Nephron (organoid): ENCODE measurements at regions not wholly inside any gene's neighbourhood (a gene's known extent, or its start where the extent isn't known, plus 50 kb on each side); places are given as distances from the start of the nearest gene placed in this dataset.

Source experiments
- H3K27ac Mint-ChIP-seq, 3 experiments: 2 replicates each; pipeline ENCODE4 v1.8.0; 2020; ENCODE audit warnings: mixed read lengths in 3 of 3, mild to moderate bottlenecking in 2 of 3, moderate library complexity in 1 of 3
- H3K27me3 Mint-ChIP-seq: 2 replicates; pipeline ENCODE4 v1.8.0; 2021; ENCODE audit warnings: low read depth, mild to moderate bottlenecking, moderate library complexity, mixed read lengths
- H3K36me3 Mint-ChIP-seq: 2 replicates; pipeline ENCODE4 v1.8.0; 2020; ENCODE audit warnings: low read depth, mixed read lengths
- H3K4me1 Mint-ChIP-seq: 2 replicates; pipeline ENCODE4 v1.8.0; 2020; ENCODE audit warnings: mixed read lengths
- H3K4me3 Mint-ChIP-seq, 3 experiments: 2 replicates each; pipeline ENCODE4 v1.8.0; 2020; ENCODE audit warnings: mild to moderate bottlenecking in 3 of 3, mixed read lengths in 3 of 3, moderate library complexity in 2 of 3
- H3K9me3 Mint-ChIP-seq: 2 replicates; pipeline ENCODE4 v1.8.0; 2020; ENCODE audit warnings: mixed read lengths
- TF ChIP-seq, protein P1 (sequence below), 3 experiments: fragments of 200-600 bp; sonication (generic); IDR thresholded peaks; one replicate each; pipeline ENCODE4 v1.5.0; 2021; ENCODE audit warnings: antibody characterized with exemption in 3 of 3; ENCODE audit not compliant: unreplicated experiment in 3 of 3

DNA sequence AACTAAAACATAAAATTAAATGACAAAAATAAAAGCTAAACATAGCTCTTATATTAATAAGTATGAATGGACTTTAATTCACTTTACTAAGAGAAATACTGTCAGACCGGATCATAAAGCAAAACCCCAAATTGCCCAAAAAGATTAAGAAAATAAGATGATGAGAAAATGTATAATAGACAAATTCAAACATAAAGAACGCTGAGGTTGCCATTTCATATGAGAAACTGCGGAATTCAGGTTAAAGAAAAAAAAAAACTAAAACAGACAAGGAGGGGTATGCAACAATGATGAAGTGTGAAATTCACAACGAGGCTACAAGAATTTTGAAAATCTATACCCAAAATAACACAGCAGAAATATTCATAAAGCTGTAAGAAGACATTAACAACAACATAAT lies 133.6 kb upstream of the JUN start:
- Mint-ChIP-seq H3K36me3 (peaks cover 6% of the 10 kb centered on the region), H3K27me3 (peaks cover 6% of the 10 kb centered on the region), H3K9me3 (peaks cover 14% of the 10 kb centered on the region), H3K27ac (no peak overlapping the region), H3K4me3 (no peak overlapping the region), H3K4me1 (peaks cover 4% of the 10 kb centered on the region)
- TF ChIP-seq, protein P1, sequence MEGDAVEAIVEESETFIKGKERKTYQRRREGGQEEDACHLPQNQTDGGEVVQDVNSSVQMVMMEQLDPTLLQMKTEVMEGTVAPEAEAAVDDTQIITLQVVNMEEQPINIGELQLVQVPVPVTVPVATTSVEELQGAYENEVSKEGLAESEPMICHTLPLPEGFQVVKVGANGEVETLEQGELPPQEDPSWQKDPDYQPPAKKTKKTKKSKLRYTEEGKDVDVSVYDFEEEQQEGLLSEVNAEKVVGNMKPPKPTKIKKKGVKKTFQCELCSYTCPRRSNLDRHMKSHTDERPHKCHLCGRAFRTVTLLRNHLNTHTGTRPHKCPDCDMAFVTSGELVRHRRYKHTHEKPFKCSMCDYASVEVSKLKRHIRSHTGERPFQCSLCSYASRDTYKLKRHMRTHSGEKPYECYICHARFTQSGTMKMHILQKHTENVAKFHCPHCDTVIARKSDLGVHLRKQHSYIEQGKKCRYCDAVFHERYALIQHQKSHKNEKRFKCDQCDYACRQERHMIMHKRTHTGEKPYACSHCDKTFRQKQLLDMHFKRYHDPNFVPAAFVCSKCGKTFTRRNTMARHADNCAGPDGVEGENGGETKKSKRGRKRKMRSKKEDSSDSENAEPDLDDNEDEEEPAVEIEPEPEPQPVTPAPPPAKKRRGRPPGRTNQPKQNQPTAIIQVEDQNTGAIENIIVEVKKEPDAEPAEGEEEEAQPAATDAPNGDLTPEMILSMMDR (IDR thresholded peaks at IDR 0.05; ENCODE audit: unreplicated experiment in 3 of 3) = no peak

DNA sequence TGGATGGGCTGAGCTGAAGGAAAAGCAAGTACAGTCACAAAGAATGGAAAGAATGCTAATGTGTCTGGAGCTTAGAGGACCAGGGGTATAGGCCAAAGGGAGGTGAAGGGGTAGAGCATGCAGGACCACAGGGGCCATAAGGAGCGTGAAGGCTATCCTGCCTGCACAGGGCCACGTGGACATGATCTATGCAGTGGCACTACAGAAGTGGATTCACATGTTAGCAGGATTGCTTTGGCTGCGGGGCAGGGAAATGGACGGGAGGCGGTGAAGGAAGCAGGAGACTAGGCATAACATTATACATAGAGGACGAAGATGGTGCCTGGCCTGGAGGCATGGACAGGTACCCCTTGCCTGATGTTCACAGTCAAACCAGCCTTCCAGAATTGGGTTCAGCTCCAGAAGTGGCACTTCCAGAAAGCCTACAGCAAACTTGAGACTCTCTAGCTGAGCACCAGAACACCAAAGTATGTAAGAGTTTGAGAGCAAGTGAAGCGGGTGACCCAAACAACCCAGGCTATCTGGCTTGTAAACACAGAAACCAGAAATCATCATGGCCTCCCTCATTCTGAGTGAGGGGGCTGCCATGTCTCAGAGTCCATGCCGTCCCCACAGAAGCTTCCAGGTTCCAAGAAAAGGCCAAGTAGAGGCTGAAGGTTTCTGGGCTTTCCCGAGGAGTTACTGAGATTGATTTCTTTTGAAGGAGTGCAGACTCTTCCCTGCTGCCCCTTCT lies 135.5 kb upstream of the JUN start:
- Mint-ChIP-seq H3K4me3 (no peak overlapping the region), H3K36me3 (peaks cover 1% of the 10 kb centered on the region), H3K9me3 (peaks cover 4% of the 10 kb centered on the region), H3K4me1 (peaks cover 11% of the 10 kb centered on the region), H3K27me3 (peaks cover 6% of the 10 kb centered on the region), H3K27ac (peak overlapping the region in 2 of 3 experiments; percentile 13 to 16)
- TF ChIP-seq, protein P1 (IDR thresholded peaks at IDR 0.05; ENCODE audit: unreplicated experiment in 3 of 3) = no peak

DNA sequence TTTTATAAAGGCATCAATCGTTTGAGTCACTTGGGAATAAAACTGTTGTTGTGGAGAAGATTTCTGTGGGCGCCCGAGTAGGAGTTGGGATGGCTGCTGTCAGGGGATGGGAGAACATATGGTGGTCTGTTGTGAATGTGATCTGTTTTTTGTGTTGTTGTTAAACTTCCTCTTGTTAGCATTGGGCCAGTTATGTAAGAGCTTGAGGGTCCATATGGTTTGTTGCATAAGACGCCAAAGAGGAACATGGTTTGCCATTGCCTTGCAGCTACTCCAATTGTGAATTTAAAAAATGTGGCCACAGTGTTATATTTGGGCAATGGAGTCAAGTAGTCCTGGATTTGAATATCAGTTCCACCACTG lies 136.1 kb upstream of the JUN start:
- Mint-ChIP-seq H3K4me1 (peaks cover 11% of the 10 kb centered on the region), H3K27me3 (peaks cover 6% of the 10 kb centered on the region), H3K4me3 (no peak overlapping the region), H3K27ac (peak overlapping the region in 1 of 3 experiments; percentile 16), H3K9me3 (peaks cover 2% of the 10 kb centered on the region), H3K36me3 (no peaks in the 10 kb centered on the region)
- TF ChIP-seq, protein P1 (IDR thresholded peaks at IDR 0.05; ENCODE audit: unreplicated experiment in 3 of 3) = no peak

DNA sequence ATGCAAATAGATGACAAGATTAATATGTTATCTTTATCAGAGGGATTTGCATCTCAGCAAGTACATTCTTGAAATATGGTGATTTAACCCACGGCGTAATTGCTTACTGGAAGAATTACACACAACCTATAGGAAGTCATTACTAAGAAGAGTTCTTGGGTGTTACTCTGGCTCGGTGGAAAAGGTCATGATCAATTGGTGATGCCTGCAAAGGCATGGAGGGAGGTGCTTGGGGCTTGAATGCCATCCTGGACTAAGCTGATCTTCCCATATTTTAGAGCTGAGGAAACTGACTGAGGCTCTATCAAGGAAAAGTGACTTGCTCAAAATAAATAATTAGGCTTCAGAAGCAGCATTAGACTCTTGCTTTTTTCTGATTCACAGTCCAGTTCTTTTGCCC lies 137.5 kb upstream of the JUN start:
- no peak overlapping the region for H3K27ac Mint-ChIP-seq
- no peaks in the 10 kb centered on the region for H3K9me3 Mint-ChIP-seq
- TF ChIP-seq, protein P1 (IDR thresholded peaks at IDR 0.05; ENCODE audit: unreplicated experiment in 3 of 3) = no peak
- peaks cover 17% of the 10 kb centered on the region for H3K4me1 Mint-ChIP-seq
- no peaks in the 10 kb centered on the region for H3K36me3 Mint-ChIP-seq
- peaks cover 6% of the 10 kb centered on the region for H3K27me3 Mint-ChIP-seq
- no peak overlapping the region for H3K4me3 Mint-ChIP-seq

DNA sequence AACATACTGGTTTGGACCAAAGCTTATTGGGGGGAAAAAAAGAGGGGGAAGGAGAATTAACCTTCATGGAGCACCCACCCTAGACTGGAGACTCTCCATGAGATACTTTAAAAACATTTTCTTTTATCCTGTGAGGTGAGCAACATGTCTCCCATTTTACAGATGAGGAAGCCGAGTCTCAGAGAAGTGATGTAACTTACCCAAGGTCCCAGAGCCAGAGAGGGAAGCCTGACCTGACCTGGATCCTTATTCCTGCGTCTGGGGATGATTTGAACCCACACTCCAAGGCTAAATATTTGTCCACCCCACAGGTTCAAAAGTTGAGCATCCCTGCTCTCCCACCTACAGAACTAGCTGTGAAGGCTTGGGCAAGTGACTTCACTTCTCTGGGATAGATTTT lies 137.9 kb upstream of the JUN start:
- no peaks in the 10 kb centered on the region for H3K36me3 Mint-ChIP-seq
- TF ChIP-seq, protein P1 (IDR thresholded peaks at IDR 0.05; ENCODE audit: unreplicated experiment in 3 of 3) = no peak
- peaks cover 18% of the 10 kb centered on the region for H3K4me1 Mint-ChIP-seq
- H3K27me3 Mint-ChIP-seq = peaks cover 6% of the 10 kb centered on the region
- H3K4me3 Mint-ChIP-seq = no peak overlapping the region
- H3K9me3 Mint-ChIP-seq = no peaks in the 10 kb centered on the region
- H3K27ac Mint-ChIP-seq = peak overlapping the region in 2 of 3 experiments; percentile 54 to 64
